HL-60 (cell line): ENCODE measurements at regions not wholly inside any gene's neighbourhood (a gene's known extent, or its start where the extent isn't known, plus 50 kb on each side); places are given as distances from the start of the nearest gene placed in this dataset.

Source experiments
- DNase-seq, 2 experiments: peaks; one replicate each; pipeline ENCODE4 v3.0.0-alpha.2; 2010 to 2020; ENCODE audit warnings: low read depth in 1 of 2, low spot score in 1 of 2
- H3K27ac ChIP-seq: fragments of 250-450 bp; sonication (Bioruptor Pico); replicated peaks from 2 replicates; pipeline ENCODE4 v1.5.1; 2020; ENCODE audit warnings: mild to moderate bottlenecking, moderate library complexity
- H3K27me3 ChIP-seq: fragments of 250-450 bp; sonication (Bioruptor Pico); 2 replicates; pipeline ENCODE4 v1.5.1; 2021; ENCODE audit warnings: mild to moderate bottlenecking, moderate library complexity; ENCODE audit not compliant: insufficient read depth, poor library complexity, severe bottlenecking
- H3K4me3 ChIP-seq: replicated peaks from 2 replicates; pipeline ENCODE4 v1.5.1; 2011; ENCODE audit warnings: mild to moderate bottlenecking, control low read depth, low read length; ENCODE audit not compliant: insufficient read depth
- CTCF ChIP-seq: IDR thresholded peaks from one replicate; pipeline ENCODE4 v1.5.1; 2011; ENCODE audit warnings: low read length, control low read depth, inconsistent platforms; ENCODE audit not compliant: insufficient read depth
- GABPA ChIP-seq: IDR thresholded peaks from 2 replicates; pipeline ENCODE4 v1.6.1; 2012; ENCODE audit warnings: low read depth
- POLR2AphosphoS5 ChIP-seq: IDR thresholded peaks from 2 replicates; pipeline ENCODE4 v1.6.1; 2012; ENCODE audit warnings: low read depth
- REST ChIP-seq: IDR thresholded peaks from 2 replicates; pipeline ENCODE4 v1.6.1; 2012; ENCODE audit warnings: low read depth; ENCODE audit not compliant: insufficient replicate concordance
- SPI1 ChIP-seq: IDR thresholded peaks from 2 replicates; pipeline ENCODE4 v1.6.1; 2012; ENCODE audit warnings: low read depth, mild to moderate bottlenecking, borderline replicate concordance

GRCh38 chr2:217049956-217050355, 190.1 kb upstream of the TNP1 start:
- no peak for DNase-seq
- Histone ChIP-seq H3K4me3 (no peak overlapping the region), H3K27me3 (peaks cover 6% of the 10 kb centered on the region), H3K27ac (no peak overlapping the region)
- TF ChIP-seq GABPA (no peak), POLR2AphosphoS5 (no peak), SPI1 (no peak), REST (no peak), CTCF (no peak)

GRCh38 chr2:217049422-217049821, 189.6 kb upstream of the TNP1 start:
- H3K4me3 ChIP-seq: no peak overlapping the region
- peaks cover 4% of the 10 kb centered on the region for H3K27me3 ChIP-seq
- TF ChIP-seq GABPA (no peak), CTCF (no peak), SPI1 (no peak), REST (no peak), POLR2AphosphoS5 (no peak)
- no peak for DNase-seq
- no peak overlapping the region for H3K27ac ChIP-seq

GRCh38 chr2:217048730-217049129, 188.9 kb upstream of the TNP1 start:
- Histone ChIP-seq H3K4me3 (no peak overlapping the region), H3K27me3 (peaks cover 3% of the 10 kb centered on the region), H3K27ac (no peak overlapping the region)
- DNase-seq: no peak
- TF ChIP-seq POLR2AphosphoS5: no peak

GRCh38 chr2:217047631-217048030, 187.8 kb upstream of the TNP1 start:
- DNase-seq: no peak
- no peak for TF ChIP-seq CTCF
- TF ChIP-seq GABPA: no peak
- TF ChIP-seq SPI1: no peak
- no peak for TF ChIP-seq REST
- TF ChIP-seq POLR2AphosphoS5: no peak
- Histone ChIP-seq H3K27me3 (no peaks in the 10 kb centered on the region), H3K4me3 (no peak overlapping the region), H3K27ac (no peak overlapping the region)
